ENCODE measurements at regions not wholly inside any gene's neighbourhood (a gene's known extent, or its start where the extent isn't known, plus 50 kb on each side); places are given as distances from the start of the nearest gene placed in this dataset.

GRCh38 chr21:19998453-19998852 lies 999.8 kb upstream of the NCAM2 start:
- no peak overlapping the region for H3K9ac ChIP-seq (replicated peaks; ENCODE audit: extremely low read depth, insufficient read depth, low read length)
- dilution Hi-C loops (cut with MboI; ENCODE audit: extremely low pct_ligation_motif_present, low sequenced_read_pairs): no loop called here

More at GRCh38 chr21:19998453-19998852, 999.8 kb upstream of the NCAM2 start:
- no peaks in the 10 kb centered on the region for H3K9me3 ChIP-seq (replicated peaks; ENCODE audit: control insufficient read depth, insufficient read depth, low read length)
- no peak overlapping the region for H3K4me3 ChIP-seq (replicated peaks in 1 of 3; ENCODE audit: insufficient read depth in 1 of 3, low read depth in 1 of 3, low read length in 3 of 3)
- CTCF ChIA-PET: no interaction called here
- H3K27ac ChIP-seq (ENCODE audit: insufficient read depth, low read depth, low read length): no peak overlapping the region
- no peak for DNase-seq (ENCODE audit: low read depth, low spot score)
- no peak for FAIRE-seq
- H3K9me1 ChIP-seq (replicated peaks; ENCODE audit: control insufficient read depth, extremely low read depth, insufficient read depth, low read length): no peaks in the 10 kb centered on the region
- no peak for TF ChIP-seq FOS (IDR thresholded peaks at IDR 0.05; ENCODE audit: borderline replicate concordance, insufficient read depth, low read length)
- no peak for TF ChIP-seq POLR2AphosphoS5 (IDR thresholded peaks at IDR 0.05; ENCODE audit: insufficient read depth, low read depth, low read length)
- TF ChIP-seq, protein P1, sequence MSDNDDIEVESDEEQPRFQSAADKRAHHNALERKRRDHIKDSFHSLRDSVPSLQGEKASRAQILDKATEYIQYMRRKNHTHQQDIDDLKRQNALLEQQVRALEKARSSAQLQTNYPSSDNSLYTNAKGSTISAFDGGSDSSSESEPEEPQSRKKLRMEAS (IDR thresholded peaks at IDR 0.05; ENCODE audit: insufficient read depth, insufficient read length): no peak
- no peak for TF ChIP-seq EZH2 (IDR thresholded peaks at IDR 0.05; ENCODE audit: borderline replicate concordance, low read depth, low read length, severe bottlenecking)
- no peak for TF ChIP-seq MYC (IDR thresholded peaks at IDR 0.05; ENCODE audit: low read depth, low read length)
- no peak for TF ChIP-seq POLR2A (IDR thresholded peaks at IDR 0.05; ENCODE audit: low read depth, low read length)
- TF ChIP-seq JUN (IDR thresholded peaks at IDR 0.05; ENCODE audit: borderline replicate concordance, insufficient read depth, insufficient read length, low read depth): no peak
- TF ChIP-seq, protein P2, sequence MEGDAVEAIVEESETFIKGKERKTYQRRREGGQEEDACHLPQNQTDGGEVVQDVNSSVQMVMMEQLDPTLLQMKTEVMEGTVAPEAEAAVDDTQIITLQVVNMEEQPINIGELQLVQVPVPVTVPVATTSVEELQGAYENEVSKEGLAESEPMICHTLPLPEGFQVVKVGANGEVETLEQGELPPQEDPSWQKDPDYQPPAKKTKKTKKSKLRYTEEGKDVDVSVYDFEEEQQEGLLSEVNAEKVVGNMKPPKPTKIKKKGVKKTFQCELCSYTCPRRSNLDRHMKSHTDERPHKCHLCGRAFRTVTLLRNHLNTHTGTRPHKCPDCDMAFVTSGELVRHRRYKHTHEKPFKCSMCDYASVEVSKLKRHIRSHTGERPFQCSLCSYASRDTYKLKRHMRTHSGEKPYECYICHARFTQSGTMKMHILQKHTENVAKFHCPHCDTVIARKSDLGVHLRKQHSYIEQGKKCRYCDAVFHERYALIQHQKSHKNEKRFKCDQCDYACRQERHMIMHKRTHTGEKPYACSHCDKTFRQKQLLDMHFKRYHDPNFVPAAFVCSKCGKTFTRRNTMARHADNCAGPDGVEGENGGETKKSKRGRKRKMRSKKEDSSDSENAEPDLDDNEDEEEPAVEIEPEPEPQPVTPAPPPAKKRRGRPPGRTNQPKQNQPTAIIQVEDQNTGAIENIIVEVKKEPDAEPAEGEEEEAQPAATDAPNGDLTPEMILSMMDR (IDR thresholded peaks at IDR 0.05; ENCODE audit: extremely low read depth in 1 of 2, insufficient read depth in 1 of 2, low read depth in 1 of 2, low read length in 2 of 2): no peak
- TF ChIP-seq GATA2 (IDR thresholded peaks at IDR 0.05; ENCODE audit: insufficient read depth, insufficient read length, low read depth, low read length): no peak
- no TSS peak for BruUV-seq (replicated peaks)
- H3K79me2 ChIP-seq (ENCODE audit: control insufficient read depth, insufficient read depth, low read length): no peaks in the 10 kb centered on the region
- no peak overlapping the region for H3K4me2 ChIP-seq (ENCODE audit: insufficient read depth, low read length)
- POLR2A ChIA-PET: no interaction called here
- no peak overlapping the region for H2AFZ ChIP-seq (ENCODE audit: low read depth, low read length)
- H3K27me3 ChIP-seq (ENCODE audit: control insufficient read depth in 2 of 2, insufficient read depth in 2 of 2, low read length in 2 of 2): no peaks in the 10 kb centered on the region
- H4K20me1 ChIP-seq (replicated peaks; ENCODE audit: control insufficient read depth, extremely low read depth, insufficient read depth, low read length): no peaks in the 10 kb centered on the region
- intact Hi-C loops (cut with micrococcal nuclease): no loop called here
- no peaks in the 10 kb centered on the region for H3K4me1 ChIP-seq (ENCODE audit: control insufficient read depth, extremely low read depth, insufficient read depth, low read length)
- no peaks in the 10 kb centered on the region for H3K36me3 ChIP-seq (ENCODE audit: control insufficient read depth in 2 of 2, extremely low read depth in 1 of 2, insufficient read depth in 2 of 2, low read length in 2 of 2)

All from endothelial cell of umbilical vein (primary cell).